Activated T-cell treated with anti-CD3 and anti-CD28 coated beads, Interleukin-2, amount 50 U/mL, for 4 hours (primary cell): ENCODE measurements at regions not wholly inside any gene's neighbourhood (a gene's known extent, or its start where the extent isn't known, plus 50 kb on each side); places are given as distances from the start of the nearest gene placed in this dataset.
"Not testable (repeated sequence)": the region's sequence is repeated elsewhere in the genome, so short reads cannot be mapped to it uniquely, and the experiment has no call there.

ENCODE experiments used
- ATAC-seq, 2 donors: fragments of 200-7000 bp; cut with Tn5 transposase; one replicate each; pipeline ENCODE4 v1.10.0; 2021
- DNase-seq: peaks from one replicate; pipeline ENCODE4 v3.0.0-alpha.2; 2020
- H3K27me3 Mint-ChIP-seq: one replicate; pipeline ENCODE4 v1.8.0; 2021; ENCODE audit warnings: low read depth, mixed read lengths
- H3K36me3 Mint-ChIP-seq: one replicate; pipeline ENCODE4 v1.8.0; 2022; ENCODE audit warnings: mixed read lengths; ENCODE audit not compliant: insufficient read depth
- H3K4me1 Mint-ChIP-seq: one replicate; pipeline ENCODE4 v1.8.0; 2021; ENCODE audit warnings: low read depth, mixed read lengths
- H3K4me3 Mint-ChIP-seq: one replicate; pipeline ENCODE4 v1.8.0; 2021; ENCODE audit warnings: mild to moderate bottlenecking, moderate library complexity, mixed read lengths
- H3K9me3 Mint-ChIP-seq: one replicate; pipeline ENCODE4 v1.8.0; 2021; ENCODE audit warnings: mixed read lengths

DNA sequence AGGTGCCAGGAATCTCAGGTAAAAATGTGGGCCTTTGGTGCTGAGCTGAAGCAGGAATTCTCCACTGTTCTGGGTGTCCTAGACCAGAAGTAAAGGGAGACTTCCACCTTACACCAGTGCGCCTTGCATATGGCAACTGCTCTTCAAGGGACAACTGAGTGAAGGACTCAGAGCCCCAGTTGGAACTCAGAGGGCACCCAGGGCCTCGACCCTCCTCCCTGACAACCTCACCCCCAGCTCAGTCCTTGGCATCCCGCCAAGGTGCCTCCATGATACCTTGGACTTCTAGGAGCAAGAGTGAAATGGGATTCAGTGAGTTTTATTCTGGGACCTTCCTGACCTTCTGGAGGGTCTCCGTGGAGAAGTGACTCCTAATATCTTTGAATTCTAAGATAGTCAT is 140.3 kb downstream of the GPCPD1 start:
- Mint-ChIP-seq H3K4me1 (no peaks in the 10 kb centered on the region), H3K9me3 (no peaks in the 10 kb centered on the region), H3K36me3 (no peaks in the 10 kb centered on the region), H3K4me3 (no peak overlapping the region), H3K27me3 (peaks cover 23% of the 10 kb centered on the region)
- DNase-seq (no peak), ATAC-seq (no peak)

DNA sequence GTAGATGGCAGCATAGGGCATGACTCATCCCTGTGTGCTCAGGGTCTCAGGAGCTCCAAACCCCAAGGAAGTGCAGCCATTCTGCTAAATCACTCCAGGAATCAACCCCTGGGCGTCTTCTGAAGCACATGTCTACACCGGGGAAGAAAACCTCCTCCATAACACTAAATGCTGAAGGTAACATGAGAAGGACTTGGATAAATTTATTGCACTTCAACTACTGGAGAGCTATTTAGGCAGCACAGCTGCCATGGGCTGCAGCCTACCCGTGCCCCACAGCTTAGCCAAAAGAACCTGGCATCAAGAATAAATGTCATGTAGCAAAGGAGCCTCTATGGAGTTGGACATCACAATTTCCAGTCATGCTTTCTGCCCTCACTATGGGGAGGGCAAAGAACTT is 141.7 kb downstream of the GPCPD1 start:
- Mint-ChIP-seq H3K4me3 (no peak overlapping the region), H3K4me1 (no peaks in the 10 kb centered on the region), H3K9me3 (no peaks in the 10 kb centered on the region), H3K36me3 (no peaks in the 10 kb centered on the region), H3K27me3 (peaks cover 27% of the 10 kb centered on the region)
- DNase-seq (no peak), ATAC-seq (no peak)

DNA sequence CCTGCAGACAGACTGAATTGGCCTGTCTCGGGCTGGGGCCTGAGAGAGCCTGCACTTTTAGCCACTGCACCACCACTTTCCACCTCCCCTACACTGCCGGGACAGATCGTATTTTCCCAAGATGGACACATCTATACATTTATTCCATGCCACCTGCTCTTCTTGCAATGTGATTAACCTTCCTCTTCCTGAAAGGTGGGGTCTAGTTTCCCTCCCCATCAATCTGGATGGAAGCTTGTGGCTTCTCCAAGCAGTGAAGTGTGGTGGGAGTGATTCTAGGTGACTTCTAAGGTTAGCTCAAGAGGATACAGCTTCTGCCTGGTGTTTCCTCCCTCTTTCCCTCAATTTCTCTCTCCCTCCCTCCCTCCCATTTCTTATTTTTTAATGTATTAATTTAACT is 143.7 kb downstream of the GPCPD1 start:
- ATAC-seq (no peak), DNase-seq (no peak)
- H3K36me3 Mint-ChIP-seq: no peaks in the 10 kb centered on the region
- no peak overlapping the region for H3K4me3 Mint-ChIP-seq
- peaks cover 27% of the 10 kb centered on the region for H3K27me3 Mint-ChIP-seq
- no peaks in the 10 kb centered on the region for H3K4me1 Mint-ChIP-seq
- no peaks in the 10 kb centered on the region for H3K9me3 Mint-ChIP-seq

DNA sequence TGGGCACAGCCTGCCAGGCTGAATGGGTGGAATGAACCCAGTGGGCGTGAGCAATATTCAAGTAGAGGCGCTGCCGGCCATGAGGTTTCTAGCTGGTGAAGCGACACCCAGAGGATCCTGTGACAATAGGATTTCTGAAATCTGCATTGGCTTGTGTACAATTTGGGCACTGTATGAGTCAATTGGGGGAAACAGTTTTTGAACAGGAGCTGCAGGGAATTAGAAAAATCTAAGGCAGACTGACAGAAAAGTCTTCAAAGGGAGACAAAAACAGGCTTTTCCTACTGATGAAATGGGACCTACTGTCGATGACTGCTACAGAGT is 145.2 kb downstream of the GPCPD1 start:
- no peak for DNase-seq

DNA sequence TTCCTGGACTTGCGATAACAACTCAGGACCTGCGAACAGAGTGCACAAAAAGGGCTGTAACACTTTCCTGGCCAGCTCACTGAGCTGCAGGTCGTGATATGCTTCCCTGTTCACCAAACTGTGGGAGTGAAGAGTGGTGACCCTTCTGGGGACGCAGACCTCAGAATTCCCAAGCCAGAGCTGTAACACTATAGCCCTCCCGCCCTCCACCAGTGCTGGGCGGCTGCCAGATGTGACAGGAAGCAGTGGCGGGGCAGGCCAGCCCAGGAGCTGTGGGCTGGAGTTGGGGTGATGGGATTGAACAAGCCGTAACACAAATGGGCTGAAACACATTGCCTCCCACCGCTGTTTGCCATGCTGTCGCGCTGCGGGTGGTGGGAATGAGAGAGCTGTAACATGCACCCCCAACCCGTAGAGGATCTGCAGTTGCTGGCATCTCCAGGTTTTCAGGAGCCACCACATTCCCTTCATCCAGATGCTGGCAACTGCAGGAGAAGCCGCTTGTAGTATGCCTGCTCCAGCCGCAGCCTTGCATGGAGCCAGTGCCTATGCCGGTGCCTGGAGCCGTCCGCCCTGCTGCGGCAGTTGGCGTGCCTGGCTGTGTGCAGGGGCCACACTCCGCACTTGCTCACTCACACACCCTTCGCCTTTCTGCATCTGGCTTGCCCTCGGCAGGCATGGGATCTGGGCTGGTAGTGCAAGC is 145.8 kb downstream of the GPCPD1 start:
- DNase-seq: no peak
- peaks cover 7% of the 10 kb centered on the region for H3K9me3 Mint-ChIP-seq

More for the DNA sequence above, 145.2 kb downstream of the GPCPD1 start:
- no peak for ATAC-seq
- Mint-ChIP-seq H3K27me3 (peaks cover 33% of the 10 kb centered on the region), H3K36me3 (no peaks in the 10 kb centered on the region), H3K9me3 (peaks cover 3% of the 10 kb centered on the region), H3K4me3 (no peak overlapping the region), H3K4me1 (no peaks in the 10 kb centered on the region)

DNA sequence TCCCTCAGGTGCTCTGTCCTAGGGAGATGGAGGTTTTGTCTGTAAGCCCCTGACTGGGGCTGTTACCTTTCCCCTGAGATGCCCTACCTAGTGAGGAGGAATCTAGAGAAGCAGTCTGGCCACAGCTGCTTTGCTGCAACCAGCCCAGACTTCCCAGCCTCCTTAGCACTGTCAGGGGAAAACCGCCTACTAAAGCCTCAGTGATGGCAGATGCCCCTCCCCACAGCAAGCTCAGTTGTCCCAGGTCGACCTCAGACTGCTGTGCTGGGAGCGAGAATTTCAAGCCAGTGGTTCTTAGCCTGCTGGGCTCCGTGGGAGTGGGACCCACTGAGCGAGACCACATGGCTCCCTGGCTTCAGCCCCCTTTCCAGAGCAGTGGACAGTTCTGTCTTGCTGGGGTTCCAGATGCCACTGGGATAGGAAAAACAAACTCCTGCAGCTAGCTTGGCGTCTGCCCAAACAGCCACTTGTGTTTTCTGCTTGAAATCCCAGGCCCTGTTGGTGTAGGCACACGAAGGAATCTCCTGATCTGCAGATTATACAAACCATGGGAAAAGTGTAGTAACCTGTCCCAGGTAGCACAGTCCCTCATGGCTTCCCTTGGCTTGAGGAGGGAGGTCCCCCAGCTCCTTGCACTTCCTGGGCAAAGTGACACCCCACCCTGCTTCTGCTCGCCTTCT is 146.4 kb upstream of the PROKR2 start:
- Mint-ChIP-seq H3K4me1 (no peaks in the 10 kb centered on the region), H3K4me3 (no peak overlapping the region), H3K27me3 (peaks cover 40% of the 10 kb centered on the region), H3K36me3 (no peaks in the 10 kb centered on the region), H3K9me3 (peaks cover 15% of the 10 kb centered on the region)
- no peak for ATAC-seq
- no peak for DNase-seq

More for the DNA sequence above, 145.8 kb downstream of the GPCPD1 start:
- no peak overlapping the region for H3K4me3 Mint-ChIP-seq
- peaks cover 36% of the 10 kb centered on the region for H3K27me3 Mint-ChIP-seq
- no peaks in the 10 kb centered on the region for H3K4me1 Mint-ChIP-seq
- no peak for ATAC-seq
- no peaks in the 10 kb centered on the region for H3K36me3 Mint-ChIP-seq

DNA sequence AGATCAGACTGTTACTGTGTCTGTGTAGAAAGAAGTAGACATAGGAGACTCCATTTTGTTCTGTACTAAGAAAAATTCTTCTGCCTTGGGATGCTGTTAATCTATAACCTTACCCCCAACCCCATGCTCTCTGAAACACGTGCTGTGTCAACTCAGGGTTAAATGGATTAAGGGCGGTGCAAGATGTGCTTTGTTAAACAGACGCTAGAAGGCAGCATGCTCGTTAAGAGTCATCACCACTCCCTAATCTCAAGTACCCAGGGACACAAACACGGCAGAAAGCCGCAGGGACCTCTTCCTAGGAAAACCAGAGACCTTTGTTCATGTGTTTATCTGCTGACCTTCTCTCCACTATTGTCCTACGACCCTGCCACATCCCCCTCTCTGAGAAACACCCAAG is 137.0 kb upstream of the PROKR2 start:
- DNase-seq, H3K36me3 Mint-ChIP-seq, H3K9me3 Mint-ChIP-seq, H3K4me1 Mint-ChIP-seq, H3K4me3 Mint-ChIP-seq, ATAC-seq: not testable (repeated sequence)
- peaks cover 18% of the 10 kb centered on the region for H3K27me3 Mint-ChIP-seq

DNA sequence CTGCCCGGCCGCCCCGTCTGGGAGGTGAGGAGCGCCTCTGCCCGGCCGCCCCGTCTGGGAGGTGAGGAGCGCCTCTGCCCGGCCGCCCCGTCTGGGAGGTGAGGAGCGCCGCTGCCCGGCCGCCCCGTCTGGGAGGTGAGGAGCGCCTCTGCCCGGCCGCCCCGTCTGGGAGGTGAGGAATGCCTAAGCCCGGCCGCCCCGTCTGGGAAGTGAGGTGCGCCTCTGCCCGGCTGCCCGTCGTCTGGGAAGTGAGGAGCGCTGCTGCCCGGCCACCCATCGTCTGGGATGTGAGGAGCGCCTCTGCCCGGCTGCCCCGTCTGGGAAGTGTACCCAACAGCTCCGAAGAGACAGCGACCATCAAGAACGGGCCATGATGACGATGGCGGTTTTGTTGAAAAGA is 136.6 kb upstream of the PROKR2 start:
- H3K27me3 Mint-ChIP-seq: peaks cover 18% of the 10 kb centered on the region
- ATAC-seq, H3K9me3 Mint-ChIP-seq, H3K4me3 Mint-ChIP-seq, H3K4me1 Mint-ChIP-seq, DNase-seq, H3K36me3 Mint-ChIP-seq: not testable (repeated sequence)

DNA sequence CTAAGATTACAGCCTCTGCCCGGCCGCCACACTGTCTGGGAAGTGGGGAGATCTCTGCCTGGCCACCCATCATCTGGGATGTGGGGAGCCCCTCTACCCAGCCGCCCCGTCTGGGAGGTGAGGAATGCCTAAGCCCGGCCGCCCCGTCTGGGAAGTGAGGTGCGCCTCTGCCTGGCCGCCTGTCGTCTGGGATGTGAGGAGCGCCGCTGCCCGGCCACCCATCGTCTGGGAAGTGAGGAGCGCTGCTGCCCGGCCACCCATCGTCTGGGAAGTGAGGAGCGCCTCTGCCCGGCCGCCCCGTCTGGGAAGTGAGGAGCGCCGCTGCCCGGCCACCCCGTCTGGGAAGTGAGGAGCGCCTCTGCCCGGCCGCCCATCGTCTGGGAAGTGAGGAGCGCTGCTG is 135.9 kb upstream of the PROKR2 start:
- not testable (repeated sequence) for ATAC-seq, H3K9me3 Mint-ChIP-seq

DNA sequence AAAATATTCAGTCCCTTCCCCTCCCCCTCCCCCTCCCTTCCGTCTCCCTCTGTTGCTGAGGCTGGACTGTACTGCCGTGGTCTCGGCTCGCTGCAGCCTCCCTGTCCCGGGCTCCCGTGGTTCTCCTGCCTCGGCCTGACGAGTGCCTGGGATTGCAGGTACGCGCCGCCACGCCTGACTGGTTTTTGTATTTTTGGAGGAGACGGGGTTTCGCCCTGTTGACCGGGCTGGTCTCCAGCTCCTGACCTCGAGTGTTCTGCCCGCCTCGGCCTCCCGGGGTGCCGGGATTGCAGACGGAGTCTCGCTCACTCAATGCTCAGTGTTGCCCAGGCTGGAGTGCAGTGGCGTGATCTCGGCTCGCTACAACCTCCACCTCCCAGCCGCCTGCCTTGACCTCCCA is 135.5 kb upstream of the PROKR2 start:
- not testable (repeated sequence) for H3K9me3 Mint-ChIP-seq, ATAC-seq, H3K36me3 Mint-ChIP-seq, H3K4me1 Mint-ChIP-seq, H3K4me3 Mint-ChIP-seq, DNase-seq
- peaks cover 21% of the 10 kb centered on the region for H3K27me3 Mint-ChIP-seq

More for the DNA sequence above, 135.9 kb upstream of the PROKR2 start:
- H3K4me1 Mint-ChIP-seq, DNase-seq, H3K36me3 Mint-ChIP-seq, H3K4me3 Mint-ChIP-seq: not testable (repeated sequence)
- H3K27me3 Mint-ChIP-seq: peaks cover 20% of the 10 kb centered on the region

DNA sequence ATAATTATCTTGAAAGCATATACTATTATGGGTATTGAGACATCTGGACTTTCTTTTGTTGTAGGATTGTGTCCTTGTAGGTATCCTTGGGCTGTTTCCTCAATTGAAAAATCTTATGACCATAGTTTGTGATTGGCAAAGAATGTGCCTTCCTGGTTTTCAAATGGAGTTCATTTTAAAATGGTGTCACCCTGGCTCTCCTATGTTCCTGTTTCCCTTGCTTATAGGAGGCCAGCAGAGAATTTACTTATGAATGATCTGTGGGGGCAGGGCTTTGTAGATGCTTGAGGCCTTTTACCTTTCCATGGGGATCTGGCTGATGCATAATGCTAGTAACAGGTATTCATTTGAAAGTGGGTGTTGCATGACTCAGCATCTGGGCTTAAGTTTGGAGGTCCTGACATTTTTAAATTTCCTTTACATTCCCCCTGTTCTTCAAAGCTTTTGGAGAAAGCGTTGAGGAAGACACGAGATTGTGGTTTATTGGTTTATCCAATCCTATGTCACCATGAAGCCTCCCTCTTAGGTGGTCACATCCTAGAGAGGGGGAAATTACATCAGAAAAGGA is 135.0 kb upstream of the PROKR2 start:
- Mint-ChIP-seq H3K4me3 (no peak overlapping the region), H3K27me3 (peaks cover 21% of the 10 kb centered on the region), H3K36me3 (no peaks in the 10 kb centered on the region), H3K9me3 (no peaks in the 10 kb centered on the region), H3K4me1 (no peaks in the 10 kb centered on the region)
- DNase-seq (no peak), ATAC-seq (no peak)

DNA sequence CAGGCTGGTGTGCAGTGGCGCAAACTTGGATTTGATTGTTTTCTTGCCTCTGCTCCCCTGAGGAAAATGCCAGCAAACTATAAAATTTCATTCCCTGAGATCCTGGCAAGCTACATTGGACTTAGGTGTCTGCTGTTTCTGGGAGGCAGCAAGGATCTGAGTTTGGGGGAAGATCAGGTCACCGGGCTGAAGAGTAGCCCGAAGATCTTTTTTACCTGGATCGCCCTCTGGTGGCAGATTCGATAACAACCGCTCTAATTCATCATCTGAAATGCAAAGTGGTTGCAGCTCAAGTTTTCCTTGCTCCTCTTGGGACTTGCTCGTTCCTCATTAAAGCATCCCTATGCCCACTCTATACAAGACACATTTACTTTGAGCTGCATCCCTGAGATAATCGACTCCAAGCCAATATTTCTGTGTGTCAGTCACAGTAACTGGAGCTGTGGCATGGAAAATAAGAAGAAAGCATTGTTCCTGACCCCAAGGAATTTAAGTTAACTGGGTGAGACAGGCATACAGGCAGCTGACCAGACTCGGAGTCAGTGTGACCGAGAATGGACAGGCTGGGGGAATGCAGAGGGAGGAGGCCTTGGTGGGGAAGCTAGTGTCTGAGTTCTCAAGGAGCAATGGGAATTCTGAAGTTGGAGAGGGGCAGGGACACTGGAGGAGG is 131.8 kb upstream of the PROKR2 start:
- Mint-ChIP-seq H3K4me1 (no peaks in the 10 kb centered on the region), H3K27me3 (peaks cover 36% of the 10 kb centered on the region), H3K9me3 (no peaks in the 10 kb centered on the region), H3K36me3 (no peaks in the 10 kb centered on the region), H3K4me3 (no peak overlapping the region)
- DNase-seq (peak; percentile 43), ATAC-seq (no peak)

DNA sequence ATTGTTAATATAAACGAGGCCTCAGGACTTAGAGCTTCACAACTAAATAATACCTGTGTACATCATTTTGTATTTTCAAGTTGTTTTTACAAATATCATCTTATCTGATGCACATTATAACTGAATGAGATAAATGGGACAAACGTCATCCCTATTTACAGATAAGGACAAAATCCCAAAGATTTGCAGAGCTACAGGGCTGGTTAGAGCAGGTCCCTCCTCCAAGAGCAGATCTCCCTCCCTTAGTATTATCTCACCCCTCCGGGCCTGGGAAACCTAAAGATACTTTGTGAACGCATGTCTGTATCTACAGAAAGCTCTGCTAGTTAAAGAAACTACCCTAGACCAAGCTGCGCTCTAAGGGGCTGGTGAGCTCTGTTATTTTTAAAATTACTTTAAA is 130.4 kb upstream of the PROKR2 start:
- Mint-ChIP-seq H3K9me3 (no peaks in the 10 kb centered on the region), H3K27me3 (peaks cover 43% of the 10 kb centered on the region), H3K4me3 (no peak overlapping the region), H3K4me1 (no peaks in the 10 kb centered on the region), H3K36me3 (no peaks in the 10 kb centered on the region)
- no peak for DNase-seq
- ATAC-seq: no peak

DNA sequence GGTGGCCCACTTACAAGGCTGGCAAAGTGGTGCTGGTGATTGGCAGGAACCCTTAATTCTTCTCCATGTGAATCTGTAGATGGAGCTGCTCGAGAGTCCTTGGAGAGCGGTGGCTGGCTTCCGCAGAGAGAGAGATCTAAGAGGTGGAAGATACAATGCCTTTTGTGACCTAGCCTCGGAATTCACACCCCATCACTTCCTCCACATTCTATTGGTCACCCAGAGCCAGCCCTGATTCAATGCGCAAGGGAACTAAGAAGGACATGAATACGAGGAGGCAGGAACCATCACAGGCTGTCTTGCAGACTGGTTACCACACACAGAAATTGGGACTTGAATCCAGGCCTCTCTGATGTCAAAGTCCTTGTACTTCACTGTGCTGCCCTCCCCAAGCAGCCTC is 128.9 kb upstream of the PROKR2 start:
- Mint-ChIP-seq H3K27me3 (peaks cover 53% of the 10 kb centered on the region), H3K36me3 (no peaks in the 10 kb centered on the region)
- ATAC-seq: no peak

DNA sequence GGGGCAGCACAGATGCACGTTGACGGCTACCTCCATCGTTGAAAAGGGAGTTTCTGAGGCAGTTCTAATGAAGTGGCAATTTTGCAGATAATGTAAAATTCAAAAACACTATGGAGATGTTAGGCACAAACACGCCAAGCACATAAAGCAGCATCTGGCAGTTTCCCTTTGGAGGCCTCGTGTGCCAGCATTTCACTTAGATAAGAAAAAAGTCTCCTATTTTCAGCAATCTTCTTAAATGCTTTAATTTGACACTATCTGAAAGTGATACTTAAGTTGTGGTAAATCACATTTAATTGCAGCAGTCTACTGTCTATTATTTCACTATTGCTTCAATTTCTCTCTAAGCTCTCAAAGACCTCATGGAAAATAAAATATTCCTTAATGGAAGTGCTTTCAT is 125.3 kb upstream of the PROKR2 start:
- no peak for ATAC-seq
- H3K4me3 Mint-ChIP-seq: no peak overlapping the region
- DNase-seq: no peak
- peaks cover 44% of the 10 kb centered on the region for H3K27me3 Mint-ChIP-seq
- no peaks in the 10 kb centered on the region for H3K36me3 Mint-ChIP-seq
- no peaks in the 10 kb centered on the region for H3K9me3 Mint-ChIP-seq
- H3K4me1 Mint-ChIP-seq: no peaks in the 10 kb centered on the region

More for the DNA sequence above, 128.9 kb upstream of the PROKR2 start:
- Mint-ChIP-seq H3K4me1 (no peaks in the 10 kb centered on the region), H3K9me3 (no peaks in the 10 kb centered on the region), H3K4me3 (no peak overlapping the region)
- no peak for DNase-seq
